H1 (cell line): ENCODE measurements at regions not wholly inside any gene's neighbourhood (a gene's known extent, or its start where the extent isn't known, plus 50 kb on each side); places are given as distances from the start of the nearest gene placed in this dataset.
"Not testable (repeated sequence)": the region's sequence is repeated elsewhere in the genome, so short reads cannot be mapped to it uniquely, and the experiment has no call there.

Experiments used
- CTCF ChIA-PET: fragments of 300-600 bp; sonication (Branson Sonifier 250); formaldehyde crosslinking; loops from one replicate; lab custom pipeline; 2021; ENCODE audit not compliant: partially characterized antibody; lab: Charles Lee
- POLR2A ChIA-PET: fragments of 300-600 bp; sonication (Branson Sonifier 250); formaldehyde crosslinking; loops from one replicate; lab custom pipeline; 2021; ENCODE audit warnings: inconsistent platforms; ENCODE audit not compliant: partially characterized antibody; lab: Charles Lee
- DNase-seq, 2 experiments: peaks; one replicate each; pipeline versions ENCODE4 v3.0.0 to v3.0.0-alpha.2; 2010 to 2022; ENCODE audit warnings: low spot score in 2 of 2, low read depth in 1 of 2, mixed read lengths in 1 of 2
- FAIRE-seq: peaks from 2 replicates; lab custom pipeline; 2011; peaks lifted over from hg19 to GRCh38; lab: Jason Lieb, UNC
- H2AFZ ChIP-seq: 2 replicates; pipeline ENCODE4 v1.8.1; 2012; ENCODE audit warnings: low read length, inconsistent platforms
- H2AK5ac ChIP-seq: 2 replicates; pipeline ENCODE4 v1.6.1; 2013; ENCODE audit warnings: low read depth, low read length
- H2BK120ac ChIP-seq: replicated peaks from 2 replicates; pipeline ENCODE3; 2013; ENCODE audit warnings: low read depth, low read length, inconsistent platforms
- H2BK12ac ChIP-seq: 2 replicates; pipeline ENCODE4 v1.6.1; 2013; ENCODE audit warnings: low read depth, low read length
- H2BK15ac ChIP-seq: 2 replicates; pipeline ENCODE4 v1.6.1; 2013; ENCODE audit warnings: low read length
- H2BK20ac ChIP-seq: 2 replicates; pipeline ENCODE4 v1.6.1; 2013; ENCODE audit warnings: low read length
- H2BK5ac ChIP-seq: 2 replicates; pipeline ENCODE4 v1.6.1; 2013; ENCODE audit warnings: low read depth, low read length
- H3K14ac ChIP-seq: 2 replicates; pipeline ENCODE4 v1.6.1; 2013; ENCODE audit warnings: inconsistent platforms; ENCODE audit not compliant: insufficient read length
- H3K18ac ChIP-seq: 2 replicates; pipeline ENCODE4 v1.6.1; 2013; ENCODE audit warnings: low read length; ENCODE audit errors: extremely low read depth
- H3K23ac ChIP-seq: 2 replicates; pipeline ENCODE4 v1.6.1; 2013; ENCODE audit warnings: inconsistent platforms; ENCODE audit not compliant: insufficient read length
- H3K23me2 ChIP-seq: 2 replicates; pipeline ENCODE4 v1.6.1; 2013; ENCODE audit warnings: low read depth, low read length
- H3K27ac ChIP-seq: 2 replicates; pipeline ENCODE4 v1.6.1; 2011; ENCODE audit warnings: low read depth, low read length, inconsistent platforms
- H3K27me3 ChIP-seq, 4 experiments: replicated peaks in 1 of 4; 1 replicate in 1 of 4; 2 replicates in 3 of 4; pipeline versions ENCODE4 v1.6.1 to v1.8.1; 2011 to 2013; ENCODE audit warnings: low read length in 3 of 4, mild to moderate bottlenecking in 3 of 4, inconsistent platforms in 2 of 4, mixed read lengths in 2 of 4, moderate library complexity in 1 of 4; ENCODE audit not compliant: control insufficient read depth in 3 of 4, insufficient read depth in 3 of 4; ENCODE audit errors: extremely low read depth in 1 of 4
- H3K36me3 ChIP-seq, 4 experiments: 2 replicates each; pipeline versions ENCODE4 v1.6.1 to v1.8.1; 2011 to 2013; ENCODE audit warnings: mild to moderate bottlenecking in 4 of 4, low read length in 3 of 4, moderate library complexity in 2 of 4, control low read depth in 1 of 4, inconsistent platforms in 1 of 4; ENCODE audit not compliant: insufficient read depth in 4 of 4, control insufficient read depth in 2 of 4
- H3K4ac ChIP-seq: replicated peaks from 2 replicates; pipeline ENCODE3; 2013; ENCODE audit warnings: low read length, low read depth, mixed read lengths, inconsistent platforms; ENCODE audit not compliant: insufficient read length
- H3K4me1 ChIP-seq, 4 experiments: replicated peaks in 1 of 4; 1 replicate in 1 of 4; 2 replicates in 3 of 4; pipeline versions ENCODE4 v1.6.1 to v1.8.1; 2011 to 2013; ENCODE audit warnings: low read length in 3 of 4, inconsistent platforms in 2 of 4, mixed read lengths in 1 of 4; ENCODE audit not compliant: insufficient read depth in 4 of 4, control insufficient read depth in 3 of 4
- H3K4me2 ChIP-seq, 2 experiments: 2 replicates each; pipeline versions ENCODE4 v1.6.1 to v1.8.1; 2011 to 2013; ENCODE audit warnings: low read depth in 2 of 2, low read length in 2 of 2, control low read depth in 1 of 2, inconsistent platforms in 1 of 2, mild to moderate bottlenecking in 1 of 2; ENCODE audit not compliant: insufficient read depth in 1 of 2
- H3K4me3 ChIP-seq, 4 experiments: fragments of 200-600, 300-600 bp in 1 of 4; sonication (generic), shearing (Covaris generic), sonication (Bioruptor Twin) in 1 of 4; 2 replicates each; pipeline versions ENCODE4 v1.5.1 to v1.8.1; 2011 to 2016; ENCODE audit warnings: low read length in 4 of 4, low read depth in 3 of 4, control low read depth in 2 of 4, inconsistent platforms in 2 of 4, mild to moderate bottlenecking in 2 of 4, mixed read lengths in 1 of 4, moderate library complexity in 1 of 4; ENCODE audit not compliant: insufficient read depth in 2 of 4; ENCODE audit errors: extremely low read depth in 1 of 4
- H3K56ac ChIP-seq: replicated peaks from 2 replicates; pipeline ENCODE3; 2013; ENCODE audit warnings: low read depth, mild to moderate bottlenecking, mixed read lengths, low read length, inconsistent platforms; ENCODE audit not compliant: insufficient read length
- H3K79me1 ChIP-seq: 2 replicates; pipeline ENCODE4 v1.6.1; 2013; ENCODE audit warnings: low read depth, low read length, control low read depth
- H3K79me2 ChIP-seq, 2 experiments: 2 replicates each; pipeline versions ENCODE4 v1.6.1 to v1.8.1; 2012 to 2013; ENCODE audit warnings: low read length in 2 of 2, mild to moderate bottlenecking in 2 of 2, inconsistent platforms in 1 of 2; ENCODE audit not compliant: insufficient read depth in 2 of 2, control insufficient read depth in 1 of 2
- H3K9ac ChIP-seq, 4 experiments: replicated peaks in 1 of 4; 1 replicate in 1 of 4; 2 replicates in 3 of 4; pipeline versions ENCODE4 v1.6.1 to v1.8.1; 2011 to 2013; ENCODE audit warnings: low read depth in 3 of 4, low read length in 3 of 4, control low read depth in 2 of 4, mild to moderate bottlenecking in 2 of 4, moderate library complexity in 2 of 4, inconsistent platforms in 1 of 4; ENCODE audit errors: extremely low read depth in 1 of 4
- H3K9me3 ChIP-seq, 2 experiments: 2 replicates each; pipeline versions ENCODE4 v1.6.1 to v1.8.1; 2012 to 2013; ENCODE audit warnings: mild to moderate bottlenecking in 2 of 2, moderate library complexity in 2 of 2, control low read depth in 1 of 2, inconsistent platforms in 1 of 2, low read depth in 1 of 2, low read length in 1 of 2, mixed read lengths in 1 of 2; ENCODE audit not compliant: insufficient read depth in 2 of 2
- H4K20me1 ChIP-seq, 2 experiments: replicated peaks in 1 of 2; 2 replicates each; pipeline versions ENCODE3 to v1.8.1; 2011 to 2013; ENCODE audit warnings: inconsistent platforms in 2 of 2, low read length in 2 of 2, mild to moderate bottlenecking in 1 of 2; ENCODE audit not compliant: insufficient read depth in 2 of 2, control insufficient read depth in 1 of 2
- H4K5ac ChIP-seq: 2 replicates; pipeline ENCODE4 v1.6.1; 2013; ENCODE audit warnings: low read length, low read depth, mixed read lengths, inconsistent platforms; ENCODE audit not compliant: insufficient read length
- H4K8ac ChIP-seq: 2 replicates; pipeline ENCODE4 v1.8.0; 2013; ENCODE audit warnings: mild to moderate bottlenecking, moderate library complexity, low read length, inconsistent platforms; ENCODE audit not compliant: insufficient read depth; ENCODE audit errors: extremely low read depth
- H4K91ac ChIP-seq: replicated peaks from 2 replicates; pipeline ENCODE3; 2013; ENCODE audit warnings: low read length, mixed read lengths, inconsistent platforms; ENCODE audit not compliant: insufficient read length
- CHD1 ChIP-seq: IDR thresholded peaks from 2 replicates; pipeline ENCODE4 v1.6.1; 2012; ENCODE audit warnings: low read depth, low read length, improper control_type of control experiment
- POU5F1 ChIP-seq: IDR thresholded peaks from 2 replicates; pipeline ENCODE4 v1.6.1; 2011; ENCODE audit warnings: low read depth, mild to moderate bottlenecking, low read length, moderate library complexity
- RNF2 ChIP-seq: fragments of 200-900, 300-1000 bp; sonication (generic); IDR thresholded peaks from 2 replicates; pipeline ENCODE4 v1.7.1; 2016; ENCODE audit warnings: borderline replicate concordance, low read depth, mild to moderate bottlenecking, antibody characterized with exemption, low read length; ENCODE audit not compliant: poor library complexity, severe bottlenecking; ENCODE audit errors: missing control alignments
- WGBS, 2 experiments: shearing (Covaris generic) in 1 of 2; methylation state at CpG; one replicate each; pipeline versions ENCODE4 v1.1.6 to v1.1.7; 2013 to 2015; ENCODE audit warnings: low lambda C conversion rate in 2 of 2, mixed read lengths in 2 of 2, inconsistent platforms in 1 of 2, low coverage in 1 of 2, missing lambda C conversion rate in 1 of 2; ENCODE audit not compliant: insufficient replicate concordance in 2 of 2, insufficient coverage in 1 of 2, insufficient read length in 1 of 2; ENCODE audit errors: extremely low coverage in 1 of 2, missing lambda C conversion rate in 1 of 2; 5-methylcytosine and 5-hydroxymethylcytosine counted together
- TF ChIP-seq, protein P1 (sequence below), 3 experiments: IDR thresholded peaks; 1 replicate in 2 of 3; 2 replicates in 1 of 3; pipeline versions ENCODE4 v1.5.1 to v1.6.1; 2011; ENCODE audit warnings: low read length in 3 of 3, mild to moderate bottlenecking in 3 of 3, inconsistent platforms in 2 of 3, low read depth in 1 of 3, moderate library complexity in 1 of 3; ENCODE audit not compliant: insufficient read depth in 1 of 3; ENCODE audit errors: control extremely low read depth in 1 of 3
- TF ChIP-seq, protein P2 (sequence below): IDR thresholded peaks from 2 replicates; pipeline ENCODE4 v1.6.1; 2011; ENCODE audit warnings: low read depth, mild to moderate bottlenecking, low read length; ENCODE audit not compliant: insufficient read depth

DNA sequence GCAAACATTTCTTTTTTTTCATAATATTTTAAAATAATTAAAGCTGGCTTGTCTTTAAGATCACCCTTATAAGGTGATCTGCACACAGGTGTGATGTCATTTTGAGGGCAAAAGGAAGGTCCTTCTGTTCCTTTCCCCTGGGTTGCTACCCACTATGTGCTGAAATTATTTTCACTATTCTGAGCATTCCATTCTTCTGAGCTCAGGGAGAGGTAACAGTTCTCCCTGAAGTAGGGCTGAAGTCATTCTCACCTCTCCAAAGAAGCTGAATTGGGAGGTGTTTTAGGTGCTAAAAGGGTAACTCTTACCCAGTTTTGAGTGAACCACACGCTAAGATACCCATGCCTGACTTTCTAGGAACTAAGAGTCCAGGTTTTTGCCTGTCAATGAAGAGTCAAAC lies 247.6 kb downstream of the SLC4A3 start (continued):
- TF ChIP-seq RNF2, result no peak
- TF ChIP-seq, protein P1, sequence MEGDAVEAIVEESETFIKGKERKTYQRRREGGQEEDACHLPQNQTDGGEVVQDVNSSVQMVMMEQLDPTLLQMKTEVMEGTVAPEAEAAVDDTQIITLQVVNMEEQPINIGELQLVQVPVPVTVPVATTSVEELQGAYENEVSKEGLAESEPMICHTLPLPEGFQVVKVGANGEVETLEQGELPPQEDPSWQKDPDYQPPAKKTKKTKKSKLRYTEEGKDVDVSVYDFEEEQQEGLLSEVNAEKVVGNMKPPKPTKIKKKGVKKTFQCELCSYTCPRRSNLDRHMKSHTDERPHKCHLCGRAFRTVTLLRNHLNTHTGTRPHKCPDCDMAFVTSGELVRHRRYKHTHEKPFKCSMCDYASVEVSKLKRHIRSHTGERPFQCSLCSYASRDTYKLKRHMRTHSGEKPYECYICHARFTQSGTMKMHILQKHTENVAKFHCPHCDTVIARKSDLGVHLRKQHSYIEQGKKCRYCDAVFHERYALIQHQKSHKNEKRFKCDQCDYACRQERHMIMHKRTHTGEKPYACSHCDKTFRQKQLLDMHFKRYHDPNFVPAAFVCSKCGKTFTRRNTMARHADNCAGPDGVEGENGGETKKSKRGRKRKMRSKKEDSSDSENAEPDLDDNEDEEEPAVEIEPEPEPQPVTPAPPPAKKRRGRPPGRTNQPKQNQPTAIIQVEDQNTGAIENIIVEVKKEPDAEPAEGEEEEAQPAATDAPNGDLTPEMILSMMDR (IDR thresholded peaks at IDR 0.05; ENCODE audit: control extremely low read depth in 1 of 3, insufficient read depth in 1 of 3, low read depth in 1 of 3, low read length in 3 of 3), result no peak
- TF ChIP-seq, protein P2, sequence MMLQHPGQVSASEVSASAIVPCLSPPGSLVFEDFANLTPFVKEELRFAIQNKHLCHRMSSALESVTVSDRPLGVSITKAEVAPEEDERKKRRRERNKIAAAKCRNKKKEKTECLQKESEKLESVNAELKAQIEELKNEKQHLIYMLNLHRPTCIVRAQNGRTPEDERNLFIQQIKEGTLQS, result no peak
- no peak for TF ChIP-seq POU5F1
- no peak for TF ChIP-seq CHD1
- TF ChIP-seq, all 59 proteins: peak for 0

DNA sequence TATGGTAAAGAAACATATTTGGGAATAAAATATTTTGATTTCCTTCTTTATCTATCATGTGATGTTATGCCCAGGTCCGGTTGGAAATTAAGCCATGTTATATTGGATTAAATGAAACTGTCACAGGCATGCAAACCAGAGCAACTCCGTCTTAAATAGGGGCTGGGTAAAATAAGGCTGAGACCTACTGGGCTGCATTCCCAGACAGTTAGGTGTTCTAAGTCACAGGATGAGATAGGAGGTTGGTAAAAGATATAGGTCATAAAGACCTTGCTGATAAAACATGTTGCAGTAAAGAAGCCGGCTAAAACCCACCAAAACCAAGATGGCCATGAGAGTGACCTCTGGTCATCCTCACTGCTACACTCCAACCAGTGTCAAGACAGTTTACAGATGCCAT lies 248.6 kb downstream of the SLC4A3 start:
- H3K9ac ChIP-seq, H2BK15ac ChIP-seq, H3K9me3 ChIP-seq, H3K4ac ChIP-seq, CTCF ChIA-PET, H3K14ac ChIP-seq, H3K56ac ChIP-seq, H4K20me1 ChIP-seq, H3K79me2 ChIP-seq, H4K5ac ChIP-seq, H3K18ac ChIP-seq, H3K23me2 ChIP-seq, H2BK12ac ChIP-seq, H2BK20ac ChIP-seq, H3K27ac ChIP-seq, H4K8ac ChIP-seq, H3K4me3 ChIP-seq, H3K23ac ChIP-seq, FAIRE-seq, H3K36me3 ChIP-seq, H2AFZ ChIP-seq, H2AK5ac ChIP-seq, H3K79me1 ChIP-seq, H2BK5ac ChIP-seq, H4K91ac ChIP-seq, H3K4me2 ChIP-seq, H3K27me3 ChIP-seq, POLR2A ChIA-PET, DNase-seq, H2BK120ac ChIP-seq: not testable (repeated sequence)
- H3K4me1 ChIP-seq, result peaks cover 0 to 13% (median 6%) of the 10 kb centered on the region in 4 experiments; a peak in 5 of 7 replicates
- WGBS, 2 experiments, result 94% methylated on average over 3 of the region's 3 CpGs; no CpG with 5 or more reads in 1 of the 2 experiments
